GM23338 (cell line): ENCODE measurements at regions not wholly inside any gene's neighbourhood (a gene's known extent, or its start where the extent isn't known, plus 50 kb on each side); places are given as distances from the start of the nearest gene placed in this dataset.
"Not testable (repeated sequence)": the region's sequence is repeated elsewhere in the genome, so short reads cannot be mapped to it uniquely, and the experiment has no call there.

Source experiments
- CTCF ChIP-seq, 2 experiments: fragments of 200-600 bp in 1 of 2; sonication (generic) in 1 of 2; conservative IDR thresholded peaks; 2 replicates each; pipeline versions ENCODE4 v1.5.1 to v1.6.1; 2016 to 2017; ENCODE audit warnings: antibody characterized with exemption in 2 of 2, low read depth in 2 of 2, mild to moderate bottlenecking in 2 of 2, moderate library complexity in 1 of 2
- EZH2 ChIP-seq: fragments of 200-600 bp; sonication (generic); IDR thresholded peaks from one replicate; pipeline ENCODE4 v1.8.0; 2017; ENCODE audit warnings: antibody characterized with exemption, mild to moderate bottlenecking, low read depth; ENCODE audit not compliant: unreplicated experiment
- POLR2AphosphoS5 ChIP-seq: IDR thresholded peaks from 2 replicates; pipeline ENCODE4 v1.6.1; 2016; ENCODE audit warnings: antibody characterized with exemption, low read depth
- ZNF462 ChIP-seq: fragments of 250-450 bp; sonication (Bioruptor Pico); IDR thresholded peaks from 2 replicates; pipeline ENCODE4 v1.5.0; 2020; ENCODE audit warnings: mild to moderate bottlenecking, moderate library complexity

- TF ChIP-seq CTCF (conservative IDR thresholded peaks at IDR 0.05; ENCODE audit: low read depth in 2 of 2); ZNF462 (CRISPR knock-in tag); POLR2AphosphoS5; EZH2: not testable (repeated sequence)
Observed at GRCh38 chr11:4249475-4249874, 118.7 kb downstream of the OR52B4 start.
